Activated T-helper 9 cell treated with anti-CD3 and anti-CD28 coated beads, Interleukin-2, amount 50 U/mL, for 16 hours (primary cell): ENCODE measurements at regions not wholly inside any gene's neighbourhood (a gene's known extent, or its start where the extent isn't known, plus 50 kb on each side); places are given as distances from the start of the nearest gene placed in this dataset.

Source experiments
- DNase-seq: peaks from one replicate; pipeline ENCODE4 v3.0.0-alpha.2; 2020; ENCODE audit warnings: low read depth

GRCh38 chr1:244196571-244197285, 145.6 kb downstream of the ZBTB18 start:
- no peak for DNase-seq

- DNase-seq = no peak
Observed at GRCh38 chr1:244197851-244198375, 146.8 kb downstream of the ZBTB18 start.

GRCh38 chr1:244199902-244200301, 148.8 kb downstream of the ZBTB18 start:
- no peak for DNase-seq

GRCh38 chr1:244200596-244200995, 149.5 kb downstream of the ZBTB18 start:
- DNase-seq = no peak

GRCh38 chr1:244201750-244202149, 150.7 kb downstream of the ZBTB18 start:
- DNase-seq = no peak

- DNase-seq = no peak
Observed at GRCh38 chr1:244204004-244204403, 152.9 kb downstream of the ZBTB18 start.

- DNase-seq = no peak
Observed at GRCh38 chr1:244205171-244205570, 154.1 kb downstream of the ZBTB18 start.

GRCh38 chr1:244205906-244206305, 154.8 kb downstream of the ZBTB18 start:
- no peak for DNase-seq

- no peak for DNase-seq
Observed at GRCh38 chr1:244207042-244207934, 156.2 kb downstream of the ZBTB18 start.

GRCh38 chr1:244207935-244208244, 156.8 kb downstream of the ZBTB18 start:
- DNase-seq = no peak

- DNase-seq = no peak
Observed at GRCh38 chr1:244209955-244210354, 158.9 kb downstream of the ZBTB18 start.

GRCh38 chr1:244210884-244211558, 159.9 kb downstream of the ZBTB18 start:
- DNase-seq = no peak

GRCh38 chr1:244211559-244211944, 160.5 kb downstream of the ZBTB18 start:
- no peak for DNase-seq

GRCh38 chr1:244212219-244212618, 161.1 kb downstream of the ZBTB18 start:
- DNase-seq = no peak

GRCh38 chr1:244212797-244213475, 161.9 kb downstream of the ZBTB18 start:
- DNase-seq = no peak

- no peak for DNase-seq
Observed at GRCh38 chr1:244214009-244214967, 163.2 kb downstream of the ZBTB18 start.

GRCh38 chr1:244216836-244217235, 165.8 kb downstream of the ZBTB18 start:
- DNase-seq = no peak

GRCh38 chr1:244217711-244218110, 166.6 kb downstream of the ZBTB18 start:
- DNase-seq = no peak

GRCh38 chr1:244218220-244218619, 167.1 kb downstream of the ZBTB18 start:
- DNase-seq = no peak

- no peak for DNase-seq
Observed at GRCh38 chr1:244219149-244219548, 168.1 kb downstream of the ZBTB18 start.

GRCh38 chr1:244219802-244220201, 168.7 kb downstream of the ZBTB18 start:
- no peak for DNase-seq
